H9 (cell line): ENCODE measurements at regions not wholly inside any gene's neighbourhood (a gene's known extent, or its start where the extent isn't known, plus 50 kb on each side); places are given as distances from the start of the nearest gene placed in this dataset.

Source experiments
- DNase-seq: peaks from one replicate; pipeline ENCODE4 v3.0.0-alpha.2; 2017
- H2AFZ ChIP-seq: one replicate; pipeline ENCODE4 v1.6.1; 2013; ENCODE audit warnings: mild to moderate bottlenecking, low read length, control low read depth, moderate library complexity
- H2AK5ac ChIP-seq: 2 replicates; pipeline ENCODE4 v1.6.1; 2013; ENCODE audit warnings: low read length, control low read depth, mixed read lengths; ENCODE audit not compliant: insufficient read length
- H2BK120ac ChIP-seq: one replicate; pipeline ENCODE4 v1.6.1; 2013; ENCODE audit warnings: low read depth, mild to moderate bottlenecking, low read length, control low read depth, inconsistent platforms; ENCODE audit not compliant: poor library complexity, severe bottlenecking
- H2BK12ac ChIP-seq: 2 replicates; pipeline ENCODE4 v1.6.1; 2013; ENCODE audit warnings: low read length, control low read depth, mixed read lengths, low read depth; ENCODE audit not compliant: insufficient read length
- H2BK15ac ChIP-seq: 2 replicates; pipeline ENCODE4 v1.6.1; 2013; ENCODE audit warnings: low read depth, low read length, control low read depth
- H2BK20ac ChIP-seq: one replicate; pipeline ENCODE4 v1.6.1; 2013; ENCODE audit warnings: low read depth, mild to moderate bottlenecking, low read length, control low read depth, inconsistent platforms; ENCODE audit not compliant: poor library complexity, severe bottlenecking
- H2BK5ac ChIP-seq: 2 replicates; pipeline ENCODE4 v1.6.1; 2013; ENCODE audit warnings: low read length, control low read depth, mixed read lengths; ENCODE audit not compliant: insufficient read length
- H3K14ac ChIP-seq: 2 replicates; pipeline ENCODE4 v1.6.1; 2013; ENCODE audit warnings: low read length, control low read depth; ENCODE audit not compliant: insufficient read depth
- H3K18ac ChIP-seq: 2 replicates; pipeline ENCODE4 v1.6.1; 2013; ENCODE audit warnings: low read depth, mild to moderate bottlenecking, mixed read lengths, low read length, control low read depth; ENCODE audit not compliant: insufficient read length
- H3K23ac ChIP-seq: 2 replicates; pipeline ENCODE4 v1.6.1; 2013; ENCODE audit warnings: low read length, control low read depth, mixed read lengths, low read depth; ENCODE audit not compliant: insufficient read length
- H3K23me2 ChIP-seq: 2 replicates; pipeline ENCODE4 v1.6.1; 2013; ENCODE audit warnings: low read depth, mild to moderate bottlenecking, mixed read lengths, low read length, control low read depth; ENCODE audit not compliant: insufficient read length, poor library complexity, severe bottlenecking
- H3K27ac ChIP-seq: 2 replicates; pipeline ENCODE4 v1.5.1; 2013; ENCODE audit warnings: low read length, control low read depth, mixed read lengths, low read depth; ENCODE audit not compliant: insufficient read length
- H3K27me3 ChIP-seq: 2 replicates; pipeline ENCODE4 v1.6.1; 2013; ENCODE audit warnings: low read length, control low read depth, inconsistent platforms; ENCODE audit not compliant: insufficient read depth
- H3K4ac ChIP-seq: 2 replicates; pipeline ENCODE4 v1.6.1; 2013; ENCODE audit warnings: low read depth, mild to moderate bottlenecking, control low read depth, inconsistent platforms, low read length, moderate library complexity
- H3K4me1 ChIP-seq: 2 replicates; pipeline ENCODE4 v1.6.1; 2013; ENCODE audit warnings: low read length, control low read depth, inconsistent platforms; ENCODE audit not compliant: insufficient read depth
- H3K4me2 ChIP-seq: 2 replicates; pipeline ENCODE4 v1.6.1; 2013; ENCODE audit warnings: low read length, control low read depth, mixed read lengths; ENCODE audit not compliant: insufficient read length, insufficient read depth
- H3K56ac ChIP-seq: 2 replicates; pipeline ENCODE4 v1.6.1; 2013; ENCODE audit warnings: low read depth, mild to moderate bottlenecking, mixed read lengths, low read length, control low read depth; ENCODE audit not compliant: insufficient read length
- H3K79me1 ChIP-seq: 2 replicates; pipeline ENCODE4 v1.6.1; 2013; ENCODE audit warnings: low read depth, mild to moderate bottlenecking, moderate library complexity, low read length, control low read depth, inconsistent platforms; ENCODE audit not compliant: insufficient read depth, poor library complexity, severe bottlenecking
- H3K79me2 ChIP-seq: 2 replicates; pipeline ENCODE4 v1.6.1; 2013; ENCODE audit warnings: low read length, control low read depth, inconsistent platforms; ENCODE audit not compliant: insufficient read depth
- H3K9ac ChIP-seq: 2 replicates; pipeline ENCODE4 v1.6.1; 2013; ENCODE audit warnings: low read length, control low read depth, mixed read lengths; ENCODE audit not compliant: insufficient read length; ENCODE audit errors: extremely low read depth
- H3K9me3 ChIP-seq: one replicate; pipeline ENCODE4 v1.6.1; 2013; ENCODE audit warnings: low read depth, low read length, inconsistent platforms; ENCODE audit not compliant: control insufficient read depth
- H3T11ph ChIP-seq: one replicate; pipeline ENCODE4 v1.6.1; 2013; ENCODE audit warnings: mild to moderate bottlenecking, low read length, control low read depth, inconsistent platforms
- H4K20me1 ChIP-seq: one replicate; pipeline ENCODE4 v1.6.1; 2013; ENCODE audit not compliant: control insufficient read depth, insufficient read length, insufficient read depth
- H4K5ac ChIP-seq: 2 replicates; pipeline ENCODE4 v1.6.1; 2013; ENCODE audit warnings: low read depth, mild to moderate bottlenecking, mixed read lengths, low read length, control low read depth; ENCODE audit not compliant: insufficient read length
- H4K8ac ChIP-seq: replicated peaks from 2 replicates; pipeline ENCODE4 v1.6.1; 2013; ENCODE audit warnings: low read length, control low read depth, mixed read lengths, low read depth; ENCODE audit not compliant: insufficient read length
- H4K91ac ChIP-seq: 2 replicates; pipeline ENCODE4 v1.6.1; 2013; ENCODE audit warnings: low read depth, mild to moderate bottlenecking, moderate library complexity, mixed read lengths, low read length, control low read depth; ENCODE audit not compliant: insufficient read length
- H3K27ac Mint-ChIP-seq, 3 experiments: 2 replicates in 2 of 3; 3 replicates in 1 of 3; pipeline ENCODE4 v1.8.0; 2020 to 2021; ENCODE audit warnings: mixed read lengths in 3 of 3, mild to moderate bottlenecking in 1 of 3, moderate library complexity in 1 of 3
- H3K27me3 Mint-ChIP-seq: 2 replicates; pipeline ENCODE4 v1.8.0; 2021; ENCODE audit warnings: low read depth, mild to moderate bottlenecking, moderate library complexity, mixed read lengths
- H3K36me3 Mint-ChIP-seq, 3 experiments: 2 replicates in 2 of 3; 3 replicates in 1 of 3; pipeline ENCODE4 v1.8.0; 2020 to 2021; ENCODE audit warnings: low read depth in 3 of 3, mixed read lengths in 3 of 3; ENCODE audit not compliant: insufficient read depth in 1 of 3
- H3K4me1 Mint-ChIP-seq, 2 experiments: 2 replicates each; pipeline ENCODE4 v1.8.0; 2020; ENCODE audit warnings: mixed read lengths in 2 of 2
- H3K4me3 Mint-ChIP-seq, 2 experiments: 2 replicates in 1 of 2; 3 replicates in 1 of 2; pipeline ENCODE4 v1.8.0; 2020 to 2021; ENCODE audit warnings: mild to moderate bottlenecking in 2 of 2, mixed read lengths in 2 of 2, moderate library complexity in 1 of 2
- H3K9me3 Mint-ChIP-seq, 2 experiments: 2 replicates in 1 of 2; 3 replicates in 1 of 2; pipeline ENCODE4 v1.8.0; 2020; ENCODE audit warnings: mild to moderate bottlenecking in 2 of 2, mixed read lengths in 2 of 2, moderate library complexity in 1 of 2
- TF ChIP-seq, protein P1 (sequence below): fragments of 200-600 bp; sonication (generic); conservative IDR thresholded peaks from 3 replicates; pipeline ENCODE4 v1.8.0; 2021; ENCODE audit warnings: antibody characterized with exemption, mild to moderate bottlenecking

DNA sequence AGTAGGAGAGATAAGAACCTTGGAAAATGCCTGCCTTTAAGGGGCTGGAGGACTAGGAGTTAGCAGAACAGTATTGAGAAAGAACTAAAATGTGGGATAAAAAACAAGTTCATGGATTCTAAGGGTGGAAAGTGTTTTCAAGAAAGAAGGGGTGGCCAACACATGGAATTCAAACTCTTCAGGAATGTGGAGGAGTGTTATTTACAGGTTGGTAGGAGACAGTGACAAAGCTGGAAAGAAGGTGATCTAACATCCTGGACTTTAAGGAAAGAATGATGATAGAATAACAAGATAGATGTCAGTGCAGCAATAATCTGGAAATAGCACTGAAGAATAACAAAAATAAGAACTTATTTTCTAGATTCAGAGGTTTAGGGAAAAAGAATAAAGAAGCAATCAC lies 54.0 kb upstream of the TNFRSF21 start:
- no peak overlapping the region for H3K23ac ChIP-seq
- H3K27ac ChIP-seq, result no peak overlapping the region
- no peak for DNase-seq
- TF ChIP-seq, protein P1, sequence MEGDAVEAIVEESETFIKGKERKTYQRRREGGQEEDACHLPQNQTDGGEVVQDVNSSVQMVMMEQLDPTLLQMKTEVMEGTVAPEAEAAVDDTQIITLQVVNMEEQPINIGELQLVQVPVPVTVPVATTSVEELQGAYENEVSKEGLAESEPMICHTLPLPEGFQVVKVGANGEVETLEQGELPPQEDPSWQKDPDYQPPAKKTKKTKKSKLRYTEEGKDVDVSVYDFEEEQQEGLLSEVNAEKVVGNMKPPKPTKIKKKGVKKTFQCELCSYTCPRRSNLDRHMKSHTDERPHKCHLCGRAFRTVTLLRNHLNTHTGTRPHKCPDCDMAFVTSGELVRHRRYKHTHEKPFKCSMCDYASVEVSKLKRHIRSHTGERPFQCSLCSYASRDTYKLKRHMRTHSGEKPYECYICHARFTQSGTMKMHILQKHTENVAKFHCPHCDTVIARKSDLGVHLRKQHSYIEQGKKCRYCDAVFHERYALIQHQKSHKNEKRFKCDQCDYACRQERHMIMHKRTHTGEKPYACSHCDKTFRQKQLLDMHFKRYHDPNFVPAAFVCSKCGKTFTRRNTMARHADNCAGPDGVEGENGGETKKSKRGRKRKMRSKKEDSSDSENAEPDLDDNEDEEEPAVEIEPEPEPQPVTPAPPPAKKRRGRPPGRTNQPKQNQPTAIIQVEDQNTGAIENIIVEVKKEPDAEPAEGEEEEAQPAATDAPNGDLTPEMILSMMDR, result no peak
- peaks cover 0 to 8% (median 0%) of the 10 kb centered on the region in 3 experiments; a peak in 2 of 7 replicates for H3K36me3 Mint-ChIP-seq
- H3K27me3 Mint-ChIP-seq, result no peaks in the 10 kb centered on the region
- no peak overlapping the region for H3K4ac ChIP-seq
- H3K9me3 ChIP-seq, result no peaks in the 10 kb centered on the region
- no peak overlapping the region for H3K9ac ChIP-seq
- H2BK15ac ChIP-seq, result no peak overlapping the region
- H2AK5ac ChIP-seq, result no peak overlapping the region
- no peak overlapping the region for H4K8ac ChIP-seq
- no peak overlapping the region for H2BK12ac ChIP-seq
- no peak overlapping the region for H3K4me3 Mint-ChIP-seq
- no peak overlapping the region for H3K18ac ChIP-seq
- H3T11ph ChIP-seq, result no peak overlapping the region
- H4K91ac ChIP-seq, result no peak overlapping the region
- H2BK20ac ChIP-seq, result no peak overlapping the region
- no peak overlapping the region for H3K14ac ChIP-seq
- no peaks in the 10 kb centered on the region for H3K23me2 ChIP-seq
- no peak overlapping the region for H3K27ac Mint-ChIP-seq
- no peak overlapping the region for H2BK5ac ChIP-seq
- no peak overlapping the region for H3K4me2 ChIP-seq
- H3K56ac ChIP-seq, result no peak overlapping the region
- peaks cover 20 to 25% of the 10 kb centered on the region in 2 experiments for H3K4me1 Mint-ChIP-seq
- no peaks in the 10 kb centered on the region; the same call in 1 of the 2 replicates for H3K4me1 ChIP-seq
- no peak overlapping the region for H2BK120ac ChIP-seq
- H2AFZ ChIP-seq, result no peak overlapping the region
- no peaks in the 10 kb centered on the region for H3K79me1 ChIP-seq
- peaks cover 0 to 8% of the 10 kb centered on the region in 2 experiments; a peak in 1 of 5 replicates for H3K9me3 Mint-ChIP-seq
- H3K27me3 ChIP-seq, result no peaks in the 10 kb centered on the region
- no peaks in the 10 kb centered on the region for H4K20me1 ChIP-seq
- H3K79me2 ChIP-seq, result no peaks in the 10 kb centered on the region
- H4K5ac ChIP-seq, result no peak overlapping the region
